ENCODE measurements at regions not wholly inside any gene's neighbourhood (a gene's known extent, or its start where the extent isn't known, plus 50 kb on each side); places are given as distances from the start of the nearest gene placed in this dataset.
"Not testable (repeated sequence)": the region's sequence is repeated elsewhere in the genome, so short reads cannot be mapped to it uniquely, and the experiment has no call there.

DNA sequence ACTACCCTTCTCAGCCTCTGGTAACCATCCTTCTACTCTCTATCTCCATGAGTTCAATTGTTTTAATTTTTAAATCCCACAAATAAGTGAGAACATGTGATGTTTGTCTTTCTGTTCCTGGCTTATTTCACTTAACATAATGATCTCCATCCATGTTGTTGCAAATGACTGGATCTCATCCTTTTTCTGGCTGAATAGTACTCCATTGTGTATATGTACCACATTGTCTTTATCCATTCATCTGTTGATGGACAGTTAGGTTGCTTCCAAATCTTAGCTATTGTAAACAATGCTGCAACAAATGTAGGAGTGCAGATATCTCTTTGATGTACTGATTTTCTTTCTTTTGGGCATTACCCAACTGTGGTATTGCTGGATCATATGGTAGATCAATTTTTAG, 103.0 kb downstream of the CARTPT start:
- DNase-seq (ENCODE audit: low read depth) = not testable (repeated sequence)

DNA sequence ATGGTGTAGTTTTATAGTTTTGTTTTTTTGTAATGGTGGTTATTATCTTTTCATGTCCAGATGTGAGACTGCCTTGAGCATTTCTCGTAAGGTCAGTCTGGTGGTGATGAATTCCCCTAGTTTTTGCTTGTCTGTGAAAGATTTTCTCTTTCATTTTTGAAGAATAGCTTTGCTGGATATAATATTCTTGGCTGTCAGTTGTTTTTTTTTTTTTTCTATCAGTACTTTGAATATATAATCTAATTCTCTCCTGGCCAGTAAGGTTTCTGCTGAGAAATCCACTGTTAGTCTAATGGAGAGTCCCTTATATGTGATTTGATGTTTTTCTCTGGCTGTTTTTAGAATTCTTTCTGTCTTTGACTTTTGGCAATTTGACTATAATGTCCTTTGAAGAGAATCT, 106.9 kb downstream of the CARTPT start:
- no peak for DNase-seq (ENCODE audit: low read depth)

- no peak for DNase-seq (ENCODE audit: low read depth)
These were observed 109.4 kb downstream of the CARTPT start for GRCh38 chr5:71828291-71829040.

- DNase-seq (ENCODE audit: low read depth) = no peak
These were observed 110.1 kb downstream of the CARTPT start for GRCh38 chr5:71829206-71829605.

GRCh38 chr5:71830681-71831539, 111.8 kb downstream of the CARTPT start:
- DNase-seq (ENCODE audit: low read depth) = no peak

DNA sequence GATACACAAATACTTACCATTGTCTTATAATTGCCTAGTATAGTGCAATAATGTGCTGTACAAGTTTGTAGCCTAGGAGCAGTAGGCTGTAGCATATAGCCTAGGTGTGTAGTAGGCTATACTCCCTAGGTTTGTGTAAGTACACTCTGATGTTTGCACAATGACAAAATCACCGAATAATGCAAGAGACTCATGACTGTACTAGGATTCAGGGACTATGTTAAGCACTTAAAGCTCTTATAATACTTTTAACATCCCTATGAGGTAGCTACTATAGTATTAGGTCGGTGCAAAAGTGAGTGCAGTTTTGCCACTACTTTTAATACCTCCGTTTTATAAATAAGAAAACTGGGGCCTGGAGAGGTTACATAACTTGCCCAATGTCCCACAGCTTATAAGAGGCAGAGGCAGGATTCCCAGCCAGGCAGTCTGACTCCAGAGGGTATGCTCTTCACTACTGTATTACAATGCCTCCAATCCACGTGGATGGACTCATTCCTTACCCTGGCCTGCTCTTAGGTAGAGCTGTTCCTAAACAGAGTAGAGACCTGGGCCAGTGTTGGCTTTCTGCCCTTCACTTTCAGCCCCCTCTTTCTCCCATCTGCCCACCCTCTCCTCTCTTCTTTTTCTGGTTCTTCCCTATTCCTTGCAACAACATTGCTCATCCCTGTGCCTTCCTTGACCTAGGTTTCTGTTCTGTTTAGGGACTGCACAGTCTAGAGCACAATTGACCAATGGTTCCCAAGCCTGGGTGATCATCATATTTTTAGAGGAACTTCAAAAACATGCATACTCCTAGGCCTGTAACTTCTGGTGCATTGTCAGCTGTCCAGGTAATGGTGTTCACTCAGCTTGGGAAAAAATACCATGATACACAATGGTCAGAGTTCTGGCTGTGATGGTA, 114.0 kb downstream of the CARTPT start:
- DNase-seq (ENCODE audit: low read depth) = no peak

DNA sequence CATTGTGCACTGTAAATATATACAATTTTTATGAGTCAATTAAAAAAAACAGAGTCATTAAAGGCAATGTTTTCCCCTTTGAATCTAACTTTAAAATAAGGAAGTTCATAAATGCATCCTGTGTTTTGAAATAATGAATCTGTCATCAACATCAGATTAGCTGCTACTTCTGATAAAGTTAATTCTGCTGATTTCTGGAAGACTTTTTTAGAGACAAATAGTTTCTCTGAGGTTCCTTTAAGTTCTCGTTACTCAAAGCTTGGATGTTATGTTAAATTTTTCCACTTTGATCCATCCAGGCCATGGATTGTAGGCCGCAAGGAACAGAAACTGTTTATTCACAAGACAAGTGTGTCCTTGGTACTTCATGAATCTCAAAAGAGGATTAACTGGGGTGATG, 115.5 kb downstream of the CARTPT start:
- DNase-seq (ENCODE audit: low read depth) = no peak

DNA sequence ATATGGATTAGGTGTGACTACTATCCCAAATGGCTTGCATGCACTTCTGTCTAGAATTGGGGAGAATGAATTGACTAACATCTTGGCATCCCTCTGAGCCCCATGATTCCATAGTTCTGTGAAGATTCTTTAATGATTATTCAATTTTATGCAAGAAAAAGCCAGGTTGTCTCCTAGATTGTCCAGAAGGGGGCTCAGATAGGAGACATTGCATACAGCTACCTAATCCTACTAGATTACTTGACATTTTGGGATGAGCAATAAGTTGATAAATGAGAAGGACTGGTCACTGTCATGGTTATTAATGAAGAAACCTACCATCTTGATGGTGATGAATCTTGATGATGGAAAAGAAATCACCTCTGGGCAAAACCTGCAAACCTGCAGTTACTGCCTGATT, 117.0 kb downstream of the CARTPT start:
- no peak for DNase-seq (ENCODE audit: low read depth)

- no peak for DNase-seq (ENCODE audit: low read depth)
These were observed 117.6 kb downstream of the CARTPT start for GRCh38 chr5:71836559-71837112.

GRCh38 chr5:71838286-71838685, 119.2 kb downstream of the CARTPT start:
- no peak for DNase-seq (ENCODE audit: low read depth)

DNA sequence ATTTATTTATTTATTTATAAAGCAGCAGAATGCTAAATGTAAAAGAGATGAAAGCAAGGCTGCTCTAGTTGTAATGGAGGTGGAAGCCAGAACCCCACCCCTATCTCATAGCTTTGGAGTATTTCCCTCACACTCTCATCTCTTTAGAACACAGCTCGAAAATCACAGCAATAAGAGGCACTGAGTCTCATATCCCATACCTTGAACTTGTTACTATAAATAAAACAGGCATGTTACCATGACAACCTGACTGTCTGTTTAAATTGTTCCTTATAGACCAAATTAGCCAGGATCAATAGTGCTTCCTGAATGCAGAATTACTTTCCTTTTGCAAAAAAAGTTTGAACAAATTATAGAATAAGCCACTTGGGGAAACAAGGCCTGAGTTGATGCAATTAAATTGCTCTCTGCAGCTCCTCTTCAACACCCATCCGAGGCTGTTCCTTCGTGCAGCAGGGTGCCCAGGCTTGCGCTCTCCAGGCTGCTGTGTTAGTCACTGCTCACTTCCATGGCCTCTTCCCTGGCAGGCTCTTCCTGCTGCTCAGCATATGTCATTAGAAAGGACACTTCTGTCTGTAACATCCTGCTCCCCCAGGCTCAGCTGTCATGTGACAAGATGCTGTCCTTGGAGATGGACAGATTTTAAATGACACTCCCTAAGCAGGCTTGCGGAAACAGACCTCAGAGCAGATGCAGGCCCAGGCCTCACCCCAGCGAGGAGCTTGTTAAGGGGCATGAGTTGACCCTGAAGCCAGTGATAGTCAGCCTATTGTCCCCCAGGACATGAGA, 120.2 kb downstream of the CARTPT start:
- no peak for DNase-seq (ENCODE audit: low read depth)

GRCh38 chr5:71841107-71841506, 122.0 kb downstream of the CARTPT start:
- DNase-seq (ENCODE audit: low read depth) = no peak

GRCh38 chr5:71843111-71843510, 124.0 kb downstream of the CARTPT start:
- DNase-seq (ENCODE audit: low read depth) = no peak

GRCh38 chr5:71844862-71845261, 125.8 kb downstream of the CARTPT start:
- DNase-seq (ENCODE audit: low read depth) = no peak

GRCh38 chr5:71859515-71859914, 140.4 kb downstream of the CARTPT start:
- no peak for DNase-seq (ENCODE audit: low read depth)

DNA sequence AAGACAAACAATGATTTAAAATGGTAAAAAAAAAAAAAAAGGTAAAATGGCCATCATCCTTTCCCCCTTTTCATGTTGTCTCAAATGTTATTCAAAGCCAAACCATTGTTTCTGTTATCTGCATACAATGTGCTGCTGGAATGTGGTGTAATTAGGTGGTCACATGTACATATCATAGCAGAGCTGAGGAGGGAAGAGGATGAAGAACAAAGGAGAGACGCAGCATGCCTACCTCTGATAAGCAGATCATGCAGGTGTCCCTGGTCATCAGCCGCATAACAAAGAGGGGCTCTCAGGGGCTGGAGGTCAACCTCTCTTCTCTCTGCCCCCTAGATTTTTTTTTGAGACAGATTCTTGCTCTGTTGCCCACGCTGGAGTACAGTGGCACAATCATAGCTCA, 141.0 kb downstream of the CARTPT start:
- no peak for DNase-seq (ENCODE audit: low read depth)

DNA sequence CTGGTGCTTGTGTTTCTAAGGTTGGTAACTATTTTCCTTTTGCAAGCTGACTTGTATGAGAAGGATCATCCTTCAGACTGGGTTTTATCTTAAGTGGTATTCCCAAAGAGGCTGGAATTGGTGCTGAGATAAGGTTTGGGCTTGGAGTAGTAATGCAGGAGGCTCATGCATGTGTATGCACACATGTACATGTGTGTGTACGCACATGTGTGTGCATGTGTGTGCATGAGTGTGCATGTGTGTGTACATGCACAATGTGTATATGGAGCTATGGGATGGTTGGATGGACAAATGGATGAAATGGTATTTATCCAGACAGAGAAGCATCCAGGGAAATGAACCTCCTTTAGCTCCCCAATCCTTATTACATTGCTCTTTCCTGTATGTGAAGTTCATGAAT, 142.6 kb downstream of the CARTPT start:
- DNase-seq (ENCODE audit: low read depth) = no peak

DNA sequence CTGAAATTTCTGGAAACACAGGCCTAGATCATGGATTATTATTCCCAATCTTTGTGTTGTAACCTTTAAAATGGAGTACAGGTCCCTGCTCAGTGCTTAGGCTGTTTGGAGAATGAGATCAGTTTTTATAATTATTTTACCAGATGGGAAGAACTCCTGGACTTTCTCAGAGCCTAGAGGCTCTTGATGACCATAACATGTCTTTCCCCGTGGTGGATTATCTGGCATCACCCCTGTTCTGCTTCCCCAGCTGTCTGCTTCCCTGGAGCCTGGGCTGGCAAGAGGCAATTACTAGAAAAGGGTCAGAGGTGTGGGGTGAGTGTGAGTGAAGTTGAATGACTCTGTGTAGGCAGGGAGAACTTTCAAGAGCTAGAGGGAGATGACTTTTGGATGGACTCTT, 143.0 kb downstream of the CARTPT start:
- DNase-seq (ENCODE audit: low read depth) = no peak

DNA sequence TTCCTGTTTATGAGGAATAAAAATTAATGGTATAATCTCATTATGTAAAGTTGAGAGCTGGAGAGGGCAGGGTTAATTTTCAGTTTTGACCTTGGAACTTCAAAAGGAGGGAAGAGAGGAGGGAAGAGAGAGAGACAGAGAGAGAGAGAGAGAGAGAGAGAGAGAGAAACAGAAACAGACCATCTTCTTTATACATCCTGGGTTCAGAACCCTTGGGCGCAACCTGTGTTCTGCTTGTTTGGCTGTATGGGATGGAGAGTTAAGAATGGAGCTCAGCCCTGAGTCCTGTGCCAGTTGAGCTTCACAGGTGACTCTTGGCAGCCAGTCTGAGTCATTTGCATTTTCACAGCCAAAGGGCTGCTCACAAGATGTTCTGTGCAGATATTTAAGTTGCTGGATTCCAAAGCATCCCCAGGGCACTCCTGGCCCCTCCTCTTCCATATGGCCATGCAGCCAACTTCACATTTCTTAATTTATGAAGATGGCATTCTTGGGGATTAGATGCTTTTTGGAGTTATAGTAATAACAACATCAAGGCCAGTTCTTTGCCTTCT, 143.5 kb downstream of the CARTPT start:
- no peak for DNase-seq (ENCODE audit: low read depth)

DNA sequence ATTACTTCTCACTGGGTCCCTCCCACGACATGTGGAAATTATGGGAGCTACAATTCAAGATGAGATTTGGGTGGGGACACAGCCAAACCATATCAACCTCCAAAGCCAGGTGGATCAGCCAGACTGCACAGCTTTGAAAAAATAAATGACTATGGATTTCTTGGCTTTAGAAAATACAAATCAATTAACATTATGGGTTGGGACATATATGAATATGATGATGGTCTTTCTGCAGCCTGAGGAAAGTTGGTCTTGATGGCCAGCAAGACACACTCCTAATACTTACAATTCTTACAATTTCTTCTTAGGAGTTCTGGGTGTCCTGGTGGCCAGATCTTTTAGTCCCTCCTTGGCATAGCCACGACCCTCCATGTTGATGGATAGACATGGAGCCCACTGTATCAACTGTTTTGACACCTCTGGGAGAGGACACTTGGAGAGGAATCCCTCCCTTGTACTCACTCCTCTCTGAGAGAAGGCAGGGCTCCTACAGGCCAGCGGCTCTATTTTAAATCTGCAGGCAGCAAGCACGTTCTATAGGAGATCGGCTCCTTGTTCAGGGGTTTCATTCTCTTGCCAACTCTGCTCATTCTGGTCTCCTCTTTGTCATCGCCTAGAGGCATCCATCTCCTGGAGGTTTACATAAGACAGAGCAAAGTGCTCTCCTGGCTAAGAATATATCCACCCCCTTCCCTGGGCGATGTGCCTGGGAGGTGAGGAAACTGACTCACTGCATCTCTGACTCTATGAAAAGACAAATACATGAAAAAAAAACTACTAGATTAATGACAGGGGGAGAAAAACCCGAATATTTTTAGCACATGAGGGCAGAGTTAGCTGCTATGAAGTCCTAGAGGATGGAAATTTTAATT, 145.9 kb downstream of the CARTPT start:
- no peak for DNase-seq (ENCODE audit: low read depth)

Data from activated T-cell treated with anti-CD3 and anti-CD28 coated beads for 48 hours (primary cell).